ENCODE measurements at regions not wholly inside any gene's neighbourhood (a gene's known extent, or its start where the extent isn't known, plus 50 kb on each side); places are given as distances from the start of the nearest gene placed in this dataset.

GRCh38 chr2:6213056-6213780 is 521.0 kb downstream of the SOX11 start:
- TF ChIP-seq CTCF (IDR thresholded peaks at IDR 0.05; ENCODE audit: insufficient read depth, low read depth, low read length) (no peak), EZH2 (IDR thresholded peaks at IDR 0.05; ENCODE audit: insufficient read depth, low read length) (no peak)
